WTC11 (cell line): ENCODE measurements at regions not wholly inside any gene's neighbourhood (a gene's known extent, or its start where the extent isn't known, plus 50 kb on each side); places are given as distances from the start of the nearest gene placed in this dataset.
A peak's percentile ranks its signal among the peaks of the same experiment; 100 is the strongest.

Experiments
- ATAC-seq: fragments of 200-7000 bp; cut with Tn5 transposase; 2 replicates; pipeline ENCODE4 v1.10.0; 2021; ENCODE audit warnings: mild to moderate bottlenecking, moderate library complexity
- CTCF ChIA-PET: fragments of 300-600 bp; sonication (Branson Sonifier 250); formaldehyde crosslinking; loops from one replicate; lab custom pipeline; 2021; ENCODE audit warnings: antibody characterized with exemption; lab: Charles Lee
- POLR2A ChIA-PET: fragments of 350-600 bp; sonication (Branson Sonifier 250); formaldehyde crosslinking; loops from one replicate; lab custom pipeline; 2021; ENCODE audit warnings: antibody characterized with exemption; lab: Charles Lee
- DNase-seq: peaks from one replicate; pipeline ENCODE4 v3.0.0; 2021; ENCODE audit warnings: low spot score
- H3K27ac Mint-ChIP-seq: 2 replicates; pipeline ENCODE4 v1.8.0; 2021; ENCODE audit warnings: mixed read lengths
- H3K27me3 Mint-ChIP-seq: 2 replicates; pipeline ENCODE4 v1.8.0; 2021; ENCODE audit warnings: low read depth, mild to moderate bottlenecking, moderate library complexity, mixed read lengths
- H3K36me3 Mint-ChIP-seq: 2 replicates; pipeline ENCODE4 v1.8.0; 2021; ENCODE audit warnings: mixed read lengths
- H3K4me1 Mint-ChIP-seq: 2 replicates; pipeline ENCODE4 v1.8.0; 2022; ENCODE audit warnings: mixed read lengths
- H3K4me3 Mint-ChIP-seq: 2 replicates; pipeline ENCODE4 v1.8.0; 2021; ENCODE audit warnings: mild to moderate bottlenecking, moderate library complexity, mixed read lengths
- H3K9me3 Mint-ChIP-seq: 2 replicates; pipeline ENCODE4 v1.8.0; 2021; ENCODE audit warnings: mixed read lengths
- ATF3 ChIP-seq: sonication (generic); formaldehyde crosslinking; conservative IDR thresholded peaks from 2 replicates; pipeline ENCODE4 v1.8.1; 2022; ENCODE audit warnings: mild to moderate bottlenecking, missing genetic modification reagents
- CREB1 ChIP-seq: sonication (generic); formaldehyde crosslinking; IDR thresholded peaks from 2 replicates; pipeline ENCODE4 v1.8.0; 2023; ENCODE audit warnings: mild to moderate bottlenecking, missing genetic modification reagents
- CTCF ChIP-seq: fragments of 200-600 bp; IDR thresholded peaks from 2 replicates; pipeline ENCODE4 v1.8.0; 2022; ENCODE audit warnings: antibody characterized with exemption
- E2F5 ChIP-seq: sonication (generic); formaldehyde crosslinking; IDR thresholded peaks from 2 replicates; pipeline ENCODE4 v1.8.1; 2022; ENCODE audit warnings: mild to moderate bottlenecking, moderate library complexity, missing genetic modification reagents
- ETV6 ChIP-seq: sonication (generic); formaldehyde crosslinking; IDR thresholded peaks from 2 replicates; pipeline ENCODE4 v1.8.1; 2022; ENCODE audit warnings: mild to moderate bottlenecking, missing genetic modification reagents
- HMGA2 ChIP-seq: fragments of 250-450 bp; sonication (Bioruptor Pico); IDR thresholded peaks from 2 replicates; pipeline ENCODE4 v1.4.0; 2021; ENCODE audit warnings: mild to moderate bottlenecking, moderate library complexity
- MYBL2 ChIP-seq: sonication (generic); formaldehyde crosslinking; IDR thresholded peaks from 2 replicates; pipeline ENCODE4 v1.8.1; 2023; ENCODE audit warnings: mild to moderate bottlenecking, moderate library complexity, missing genetic modification reagents
- NR3C1 ChIP-seq: sonication (generic); formaldehyde crosslinking; conservative IDR thresholded peaks from 2 replicates; pipeline ENCODE4 v1.8.1; 2023; ENCODE audit warnings: low read depth, mild to moderate bottlenecking, missing genetic modification reagents
- STAT6 ChIP-seq: sonication (generic); formaldehyde crosslinking; conservative IDR thresholded peaks from 2 replicates; pipeline ENCODE4 v1.8.1; 2023; ENCODE audit warnings: mild to moderate bottlenecking, low read depth, missing genetic modification reagents, moderate library complexity
- TCF7 ChIP-seq: sonication (generic); formaldehyde crosslinking; IDR thresholded peaks from 2 replicates; pipeline ENCODE4 v1.8.0; 2022; ENCODE audit warnings: mild to moderate bottlenecking, low read depth, missing genetic modification reagents, moderate library complexity
- TEAD1 ChIP-seq: sonication (generic); formaldehyde crosslinking; IDR thresholded peaks from 2 replicates; pipeline ENCODE4 v1.8.0; 2022; ENCODE audit warnings: mild to moderate bottlenecking, missing genetic modification reagents
- ZNF138 ChIP-seq: sonication (generic); formaldehyde crosslinking; conservative IDR thresholded peaks from 2 replicates; pipeline ENCODE4 v1.8.1; 2022; ENCODE audit warnings: mild to moderate bottlenecking, moderate library complexity, missing genetic modification reagents
- ZNF416 ChIP-seq: fragments of 250-450 bp; sonication (Bioruptor Pico); IDR thresholded peaks from 2 replicates; pipeline ENCODE4 v1.9.0; 2021; ENCODE audit warnings: mild to moderate bottlenecking, inconsistent platforms
- TF ChIP-seq, protein P1 (sequence below): sonication (generic); formaldehyde crosslinking; IDR thresholded peaks from 2 replicates; pipeline ENCODE4 v1.8.1; 2022; ENCODE audit warnings: missing genetic modification reagents, borderline replicate concordance
- TF ChIP-seq, protein P2 (sequence below): fragments of 250-450 bp; sonication (Bioruptor Pico); IDR thresholded peaks from 2 replicates; pipeline ENCODE4 v1.8.0; 2021; ENCODE audit warnings: mild to moderate bottlenecking

- DNase-seq (no peak), ATAC-seq (no peak)
- Mint-ChIP-seq H3K27ac (no peak overlapping the region), H3K27me3 (no peaks in the 10 kb centered on the region; the same call in 1 of the 2 replicates), H3K9me3 (no peaks in the 10 kb centered on the region), H3K4me3 (no peak overlapping the region), H3K36me3 (no peaks in the 10 kb centered on the region), H3K4me1 (no peaks in the 10 kb centered on the region)
- ChIA-PET CTCF (no interaction called here), POLR2A (no interaction called here)
- TF ChIP-seq HMGA2 (no peak), ZNF138 (CRISPR knock-in tag) (no peak), STAT6 (no peak), E2F5 (no peak), ETV6 (no peak), NR3C1 (no peak), ZNF416 (CRISPR knock-in tag) (no peak)
Observed at GRCh38 chr6:138035070-138035469, 72.1 kb downstream of the PERP start.

GRCh38 chr6:138036111-138036510 lies 71.1 kb downstream of the PERP start:
- H3K27me3 Mint-ChIP-seq = no peaks in the 10 kb centered on the region; the same call in 1 of the 2 replicates
- no peaks in the 10 kb centered on the region for H3K9me3 Mint-ChIP-seq
- no peaks in the 10 kb centered on the region for H3K36me3 Mint-ChIP-seq
- ChIA-PET POLR2A (interaction anchor here (0.5 kb wide), 1 partner anchor 19 kb away, joined by 3 read pairs; no protein-coding TSS in a partner anchor), CTCF (no interaction called here)
- TF ChIP-seq TCF7 (CRISPR knock-in tag) = no peak
- TF ChIP-seq CTCF = no peak
- TF ChIP-seq CREB1 (CRISPR knock-in tag) = no peak
- no peak for TF ChIP-seq ATF3 (CRISPR knock-in tag)
- TF ChIP-seq HMGA2 = no peak
- TF ChIP-seq MYBL2 (CRISPR knock-in tag) = no peak
- TF ChIP-seq, protein P1, sequence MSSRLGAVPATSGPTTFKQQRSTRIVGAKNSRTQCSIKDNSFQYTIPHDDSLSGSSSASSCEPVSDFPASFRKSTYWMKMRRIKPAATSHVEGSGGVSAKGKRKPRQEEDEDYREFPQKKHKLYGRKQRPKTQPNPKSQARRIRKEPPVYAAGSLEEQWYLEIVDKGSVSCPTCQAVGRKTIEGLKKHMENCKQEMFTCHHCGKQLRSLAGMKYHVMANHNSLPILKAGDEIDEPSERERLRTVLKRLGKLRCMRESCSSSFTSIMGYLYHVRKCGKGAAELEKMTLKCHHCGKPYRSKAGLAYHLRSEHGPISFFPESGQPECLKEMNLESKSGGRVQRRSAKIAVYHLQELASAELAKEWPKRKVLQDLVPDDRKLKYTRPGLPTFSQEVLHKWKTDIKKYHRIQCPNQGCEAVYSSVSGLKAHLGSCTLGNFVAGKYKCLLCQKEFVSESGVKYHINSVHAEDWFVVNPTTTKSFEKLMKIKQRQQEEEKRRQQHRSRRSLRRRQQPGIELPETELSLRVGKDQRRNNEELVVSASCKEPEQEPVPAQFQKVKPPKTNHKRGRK (CRISPR knock-in tag) = no peak
- TF ChIP-seq TEAD1 = no peak
- TF ChIP-seq ZNF416 (CRISPR knock-in tag) = no peak
- DNase-seq = peak; percentile 17
- H3K4me1 Mint-ChIP-seq = no peaks in the 10 kb centered on the region
- no peak overlapping the region for H3K4me3 Mint-ChIP-seq
- peak; percentile 89 for ATAC-seq
- H3K27ac Mint-ChIP-seq = no peak overlapping the region

- no peak for TF ChIP-seq MYBL2 (CRISPR knock-in tag)
- TF ChIP-seq, protein P2, sequence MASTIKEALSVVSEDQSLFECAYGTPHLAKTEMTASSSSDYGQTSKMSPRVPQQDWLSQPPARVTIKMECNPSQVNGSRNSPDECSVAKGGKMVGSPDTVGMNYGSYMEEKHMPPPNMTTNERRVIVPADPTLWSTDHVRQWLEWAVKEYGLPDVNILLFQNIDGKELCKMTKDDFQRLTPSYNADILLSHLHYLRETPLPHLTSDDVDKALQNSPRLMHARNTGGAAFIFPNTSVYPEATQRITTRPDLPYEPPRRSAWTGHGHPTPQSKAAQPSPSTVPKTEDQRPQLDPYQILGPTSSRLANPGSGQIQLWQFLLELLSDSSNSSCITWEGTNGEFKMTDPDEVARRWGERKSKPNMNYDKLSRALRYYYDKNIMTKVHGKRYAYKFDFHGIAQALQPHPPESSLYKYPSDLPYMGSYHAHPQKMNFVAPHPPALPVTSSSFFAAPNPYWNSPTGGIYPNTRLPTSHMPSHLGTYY (CRISPR knock-in tag) = no peak
- Mint-ChIP-seq H3K9me3 (peaks cover 6% of the 10 kb centered on the region), H3K4me3 (no peak overlapping the region), H3K4me1 (no peaks in the 10 kb centered on the region), H3K36me3 (no peaks in the 10 kb centered on the region), H3K27ac (no peak overlapping the region), H3K27me3 (no peaks in the 10 kb centered on the region)
- ChIA-PET CTCF (no interaction called here), POLR2A (interaction anchor here (0.5 kb wide), 1 partner anchor 20 kb away, joined by 3 read pairs; no protein-coding TSS in a partner anchor)
- ATAC-seq (no peak), DNase-seq (no peak)
Observed at GRCh38 chr6:138037009-138037504, 70.2 kb downstream of the PERP start.
